OCI-LY3 (cell line): ENCODE measurements at regions not wholly inside any gene's neighbourhood (a gene's known extent, or its start where the extent isn't known, plus 50 kb on each side); places are given as distances from the start of the nearest gene placed in this dataset.

Experiments used
- H2AFZ ChIP-seq: fragments of 200-600, 300-600 bp; shearing (Covaris generic); 2 replicates; pipeline ENCODE4 v1.6.0; 2014; ENCODE audit warnings: antibody characterized with exemption, low read depth, low read length
- H3K27ac ChIP-seq: fragments of 200-600, 300-600 bp; sonication (generic); 2 replicates; pipeline ENCODE4 v1.5.1; 2014; ENCODE audit warnings: mild to moderate bottlenecking, low read length, moderate library complexity, mixed read lengths
- H3K27me3 ChIP-seq: fragments of 200-600, 300-600 bp; sonication (generic); 2 replicates; pipeline ENCODE4 v1.6.1; 2014; ENCODE audit warnings: low read depth, low read length, mixed read lengths
- H3K36me3 ChIP-seq: fragments of 200-600, 300-600 bp; sonication (generic); replicated peaks from 2 replicates; pipeline ENCODE3; 2014; ENCODE audit warnings: low read depth, low read length, mixed read lengths
- H3K4me1 ChIP-seq: fragments of 300-600, 200-600 bp; sonication (generic); 2 replicates; pipeline ENCODE4 v1.6.1; 2014; ENCODE audit warnings: low read length, mixed read lengths
- H3K4me2 ChIP-seq: fragments of 200-600, 300-600 bp; sonication (generic); 2 replicates; pipeline ENCODE4 v1.6.1; 2014; ENCODE audit warnings: low read length, mixed read lengths
- H3K4me3 ChIP-seq: fragments of 300-600, 200-600 bp; sonication (generic); 2 replicates; pipeline ENCODE4 v1.5.1; 2014; ENCODE audit warnings: antibody characterized with exemption, mild to moderate bottlenecking, low read length, moderate library complexity
- H3K79me2 ChIP-seq: fragments of 300-600, 200-600 bp; shearing (Covaris generic); 2 replicates; pipeline ENCODE4 v1.6.1; 2014; ENCODE audit warnings: mild to moderate bottlenecking, low read length, mixed read lengths
- H3K9ac ChIP-seq: fragments of 300-600, 200-600 bp; shearing (Covaris generic); 2 replicates; pipeline ENCODE4 v1.6.0; 2014; ENCODE audit warnings: mild to moderate bottlenecking, low read length, moderate library complexity
- H3K9me3 ChIP-seq: fragments of 200-600, 300-600 bp; shearing (Covaris generic); 2 replicates; pipeline ENCODE4 v1.6.1; 2014; ENCODE audit warnings: low read length, mixed read lengths; ENCODE audit not compliant: insufficient read depth
- H4K20me1 ChIP-seq: fragments of 200-600, 300-600 bp; sonication (generic); 2 replicates; pipeline ENCODE4 v1.6.1; 2016; ENCODE audit warnings: low read length, mixed read lengths; ENCODE audit not compliant: insufficient read depth
- CTCF ChIP-seq: fragments of 200-600, 300-600 bp; sonication (generic); IDR thresholded peaks from 2 replicates; pipeline ENCODE4 v1.5.1; 2014; ENCODE audit warnings: antibody characterized with exemption, low read length, low read depth
- EZH2phosphoT487 ChIP-seq: fragments of 200-600 bp; shearing (Covaris generic); IDR thresholded peaks from 2 replicates; pipeline ENCODE4 v1.6.1; 2018; ENCODE audit warnings: antibody characterized with exemption, mixed run types, low read depth

- Histone ChIP-seq H3K27ac (no peak overlapping the region), H2AFZ (no peak overlapping the region), H4K20me1 (peaks cover 3% of the 10 kb centered on the region; the same call in 1 of the 2 replicates), H3K9ac (no peak overlapping the region), H3K4me2 (no peak overlapping the region), H3K4me3 (no peak overlapping the region), H3K27me3 (peaks cover 17% of the 10 kb centered on the region), H3K4me1 (peaks cover 44% of the 10 kb centered on the region), H3K36me3 (no peaks in the 10 kb centered on the region), H3K9me3 (no peaks in the 10 kb centered on the region), H3K79me2 (no peaks in the 10 kb centered on the region)
- TF ChIP-seq EZH2phosphoT487 (no peak), CTCF (no peak)
These were observed 92.0 kb downstream of the ZNF608 start for GRCh38 chr5:124654418-124654817.

- no peak overlapping the region for H3K9ac ChIP-seq
These were observed 92.8 kb downstream of the ZNF608 start for GRCh38 chr5:124653666-124654065.

GRCh38 chr5:124652892-124653441 is 93.5 kb downstream of the ZNF608 start:
- Histone ChIP-seq H4K20me1 (peaks cover 9% of the 10 kb centered on the region), H2AFZ (no peak overlapping the region), H3K4me3 (no peak overlapping the region), H3K27me3 (peaks cover 24% of the 10 kb centered on the region), H3K9me3 (no peaks in the 10 kb centered on the region), H3K4me2 (no peak overlapping the region), H3K9ac (no peak overlapping the region), H3K36me3 (no peaks in the 10 kb centered on the region), H3K4me1 (peaks cover 43% of the 10 kb centered on the region), H3K27ac (no peak overlapping the region), H3K79me2 (no peaks in the 10 kb centered on the region)
- TF ChIP-seq CTCF (no peak), EZH2phosphoT487 (no peak)

More at GRCh38 chr5:124653666-124654065, 92.8 kb downstream of the ZNF608 start:
- TF ChIP-seq EZH2phosphoT487 (no peak), CTCF (no peak)
- Histone ChIP-seq H3K4me2 (no peak overlapping the region), H3K79me2 (no peaks in the 10 kb centered on the region), H3K9me3 (no peaks in the 10 kb centered on the region), H2AFZ (no peak overlapping the region), H3K27me3 (peaks cover 17% of the 10 kb centered on the region), H4K20me1 (peaks cover 7% of the 10 kb centered on the region), H3K36me3 (no peaks in the 10 kb centered on the region), H3K4me1 (peaks cover 44% of the 10 kb centered on the region), H3K27ac (no peak overlapping the region), H3K4me3 (no peak overlapping the region)

GRCh38 chr5:124652514-124652819 is 94.0 kb downstream of the ZNF608 start:
- Histone ChIP-seq H3K27ac (no peak overlapping the region), H3K27me3 (peaks cover 29% of the 10 kb centered on the region), H3K9me3 (no peaks in the 10 kb centered on the region), H3K36me3 (no peaks in the 10 kb centered on the region), H4K20me1 (peaks cover 9% of the 10 kb centered on the region), H3K79me2 (no peaks in the 10 kb centered on the region), H3K9ac (no peak overlapping the region), H3K4me1 (peaks cover 43% of the 10 kb centered on the region), H3K4me3 (no peak overlapping the region), H3K4me2 (peak overlapping the region; percentile 96), H2AFZ (no peak overlapping the region)
- no peak for TF ChIP-seq EZH2phosphoT487
